ENCODE measurements at regions not wholly inside any gene's neighbourhood (a gene's known extent, or its start where the extent isn't known, plus 50 kb on each side); places are given as distances from the start of the nearest gene placed in this dataset.

DNA sequence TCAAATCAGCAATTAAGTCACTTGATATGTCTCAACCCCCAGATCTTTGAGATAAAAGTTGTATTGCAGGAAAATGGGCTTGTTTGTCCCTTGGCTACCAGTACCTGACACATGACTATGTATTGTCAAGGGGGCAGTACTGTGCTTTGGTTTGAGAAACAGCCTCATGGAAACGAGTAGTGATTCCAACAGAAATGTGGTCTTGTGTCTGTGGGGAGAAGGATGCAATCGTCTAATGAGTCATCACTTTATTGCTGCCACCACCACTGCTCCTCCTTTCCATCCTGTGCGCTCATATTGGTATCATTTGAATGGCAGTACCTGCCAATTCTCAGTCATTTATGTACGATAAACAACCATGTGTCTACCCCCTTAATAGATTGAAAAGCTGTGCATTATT is 72.8 kb upstream of the ARHGAP5 start:
- DNase-seq = peak; percentile 9

- DNase-seq = no peak
Observed at GRCh38 chr14:32005628-32006027, 71.5 kb upstream of the ARHGAP5 start.

DNA sequence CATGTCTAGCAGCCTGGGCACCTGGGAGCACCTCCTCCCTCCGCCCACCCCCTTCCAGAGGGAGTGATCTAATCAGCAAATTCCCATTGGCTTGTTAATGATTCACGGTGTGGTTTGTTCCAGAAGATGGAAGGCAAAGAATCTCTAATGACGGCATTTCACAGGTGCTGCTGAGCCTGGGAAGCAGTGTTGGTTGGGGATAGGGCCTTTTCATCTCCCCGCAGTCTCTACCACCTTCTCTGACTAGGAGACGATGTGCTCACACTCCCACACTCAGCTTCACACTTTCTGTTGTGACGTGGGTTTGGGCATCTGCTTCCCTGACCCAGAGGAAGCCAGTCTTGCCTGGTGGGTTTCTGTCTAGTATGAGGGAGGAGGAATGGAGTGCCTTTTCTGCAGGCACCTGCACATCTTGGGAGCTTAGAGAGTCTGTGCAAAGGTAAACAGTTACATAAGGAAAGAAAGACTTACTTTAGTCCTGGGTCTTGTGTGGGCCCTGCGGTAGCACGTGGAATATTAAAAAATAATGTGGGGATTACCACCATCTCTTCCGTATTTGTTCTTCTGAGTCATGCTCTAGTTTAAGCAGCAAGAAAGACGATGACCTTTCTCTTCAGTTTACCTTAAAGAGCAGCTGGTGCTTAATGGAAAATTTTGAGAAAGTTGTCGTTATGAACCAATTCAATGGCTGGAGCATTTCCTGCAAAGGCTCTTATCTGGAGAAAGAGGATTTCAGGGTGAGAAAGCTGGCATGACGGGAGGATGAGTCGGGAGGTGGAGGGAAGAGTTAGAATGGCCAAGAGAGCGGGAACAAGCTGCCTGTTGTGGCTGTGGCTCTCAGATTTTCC is 70.6 kb upstream of the ARHGAP5 start:
- peak; percentile 20 for DNase-seq

- DNase-seq = no peak
Observed at GRCh38 chr14:32007755-32008362, 69.2 kb upstream of the ARHGAP5 start.

GRCh38 chr14:32008602-32009193 is 68.4 kb upstream of the ARHGAP5 start:
- no peak for DNase-seq

- no peak for DNase-seq
Observed at GRCh38 chr14:32009221-32009975, 67.7 kb upstream of the ARHGAP5 start.

GRCh38 chr14:32009976-32010581 is 67.0 kb upstream of the ARHGAP5 start:
- no peak for DNase-seq

DNA sequence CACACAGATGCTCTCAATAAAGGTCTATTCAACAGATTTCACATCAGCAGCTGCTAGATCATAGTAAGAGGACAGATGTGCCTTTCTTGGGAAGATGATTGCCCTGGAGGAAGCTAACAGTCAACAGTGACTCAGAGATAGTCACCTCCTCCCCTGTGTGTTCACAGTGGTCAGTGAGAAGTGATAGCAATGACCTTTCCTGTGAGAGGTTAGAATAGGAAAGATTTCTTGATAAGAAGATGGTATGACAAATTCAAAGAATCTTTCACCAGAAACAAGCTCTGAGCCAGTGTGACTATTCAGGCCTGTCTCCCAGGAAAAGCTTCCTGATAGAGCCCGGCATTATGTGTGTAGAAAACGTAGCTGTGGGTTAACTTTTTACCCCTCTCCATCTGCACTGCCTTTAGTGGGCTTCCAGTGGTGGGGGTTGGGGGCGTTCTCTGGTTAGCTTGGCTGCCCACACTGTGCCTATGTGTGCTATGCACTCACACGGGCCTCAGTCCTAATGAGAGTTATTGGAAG is 66.4 kb upstream of the ARHGAP5 start:
- peak; percentile 58 for DNase-seq

DNA sequence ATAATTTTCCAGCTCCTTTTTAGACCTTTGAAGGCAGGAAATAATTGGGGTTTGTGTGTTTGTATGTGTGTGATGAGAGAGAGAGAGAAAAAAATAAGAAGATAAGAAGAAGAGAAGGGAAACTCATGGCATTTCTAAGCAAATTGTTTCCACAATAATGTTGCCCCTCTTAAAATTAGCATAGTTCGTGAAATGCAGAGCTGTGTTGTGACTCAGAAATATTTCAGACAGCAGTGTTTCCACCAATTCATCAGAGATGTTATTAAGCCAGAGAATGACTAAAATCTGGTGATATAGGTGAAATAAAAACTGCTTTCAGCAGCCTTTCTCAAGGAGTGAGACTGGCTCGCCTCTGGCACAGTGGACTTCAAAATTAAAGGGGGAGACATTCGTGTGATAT is 65.9 kb upstream of the ARHGAP5 start:
- no peak for DNase-seq

GRCh38 chr14:32012062-32012461 is 65.0 kb upstream of the ARHGAP5 start:
- no peak for DNase-seq

DNA sequence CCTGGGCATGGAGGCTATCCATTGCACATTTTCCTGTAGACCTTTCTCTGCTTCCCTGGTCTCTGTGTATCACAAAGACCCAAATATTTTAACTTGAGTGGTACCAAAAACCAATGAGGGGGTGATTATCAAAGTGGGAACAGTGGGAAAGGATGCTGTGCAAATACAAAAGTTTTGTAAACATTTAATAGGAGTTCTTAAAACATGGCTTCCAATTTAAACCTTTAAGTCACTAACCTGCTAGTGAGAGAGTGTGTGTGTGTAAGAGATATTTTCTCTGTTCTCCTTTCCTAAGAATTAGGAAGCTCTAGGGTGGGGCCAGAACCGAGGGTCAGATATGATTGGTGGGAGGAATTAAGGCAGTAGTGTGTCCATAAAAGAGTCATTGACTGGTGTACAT is 64.5 kb upstream of the ARHGAP5 start:
- no peak for DNase-seq

GRCh38 chr14:32013083-32013482 is 64.0 kb upstream of the ARHGAP5 start:
- no peak for DNase-seq

- DNase-seq = no peak
Observed at GRCh38 chr14:32014057-32014456, 63.0 kb upstream of the ARHGAP5 start.

DNA sequence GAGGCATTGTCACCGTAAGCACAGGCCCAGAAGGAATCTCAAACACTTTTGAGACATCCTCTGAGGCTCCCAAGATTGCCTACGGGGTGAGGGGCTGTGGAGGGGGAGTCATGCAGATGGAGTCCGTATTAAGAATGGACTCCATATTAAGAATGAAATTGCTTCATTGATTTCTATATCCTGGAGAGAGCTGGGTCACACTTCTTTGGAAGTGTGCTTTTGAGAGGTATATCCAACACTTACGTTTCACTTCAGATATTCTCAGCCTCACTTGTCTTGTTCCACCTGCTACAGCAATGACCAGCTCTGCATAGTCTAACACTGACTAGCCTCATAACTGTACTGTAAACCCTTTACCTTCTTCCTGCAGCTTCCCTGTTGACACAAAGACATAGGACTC is 62.6 kb upstream of the ARHGAP5 start:
- DNase-seq = no peak

- DNase-seq = no peak
Observed at GRCh38 chr14:32015166-32015565, 61.9 kb upstream of the ARHGAP5 start.

GRCh38 chr14:32017587-32017986 is 59.5 kb upstream of the ARHGAP5 start:
- DNase-seq = no peak

DNA sequence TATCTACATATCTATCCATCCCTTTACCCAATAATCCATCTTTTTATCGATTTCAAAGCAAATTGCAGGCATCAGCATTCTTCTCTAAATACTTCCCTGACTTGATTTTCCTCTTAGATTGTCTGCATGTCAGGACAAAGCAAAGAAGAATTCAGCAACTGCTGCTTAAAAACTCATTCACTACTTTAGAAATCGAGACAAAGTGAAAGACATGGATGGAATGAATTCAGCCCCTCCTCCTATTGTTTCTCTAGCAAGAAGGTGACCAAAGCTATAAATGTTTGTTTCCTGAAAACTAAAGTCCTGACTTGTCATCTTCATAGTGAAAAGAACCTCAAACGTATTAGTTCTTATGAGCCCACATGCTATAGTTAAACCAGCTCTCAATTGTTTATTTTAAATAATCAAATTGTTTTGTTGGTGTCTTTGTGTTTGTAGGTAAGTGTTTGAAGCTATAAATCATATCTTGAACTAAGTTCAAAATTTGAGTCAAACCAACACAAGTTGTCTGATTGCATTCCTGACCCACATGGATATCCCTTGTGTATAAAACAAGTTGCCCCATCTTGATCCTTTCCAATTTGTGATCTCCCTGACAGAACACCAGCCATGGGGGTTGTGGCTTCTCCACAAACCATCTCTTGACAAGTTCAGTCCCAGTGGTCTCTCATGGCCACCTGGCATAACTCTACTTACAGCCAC is 58.6 kb upstream of the ARHGAP5 start:
- DNase-seq = no peak

- no peak for DNase-seq
Observed at GRCh38 chr14:32019276-32019675, 57.8 kb upstream of the ARHGAP5 start.

GRCh38 chr14:32020882-32021281 is 56.2 kb upstream of the ARHGAP5 start:
- no peak for DNase-seq

DNA sequence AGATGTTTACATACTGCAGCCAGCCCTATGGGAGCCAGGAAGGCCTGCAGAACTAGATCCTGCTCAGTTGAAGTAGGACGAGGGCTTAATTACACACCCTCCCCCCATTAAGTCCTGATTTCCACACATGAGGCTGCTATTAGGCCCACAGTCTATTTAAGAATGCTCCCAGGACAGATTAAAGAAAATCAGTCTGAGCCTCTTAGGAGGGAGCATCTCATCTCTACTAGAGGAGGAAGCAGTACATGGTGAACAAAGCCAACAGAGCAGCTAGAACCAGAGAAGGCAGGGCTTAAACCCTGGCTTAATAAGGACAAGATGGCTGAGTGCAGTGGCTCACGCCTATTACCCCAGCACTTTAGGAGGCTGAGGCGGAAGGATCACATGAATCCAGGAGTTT is 55.8 kb upstream of the ARHGAP5 start:
- DNase-seq = no peak

DNA sequence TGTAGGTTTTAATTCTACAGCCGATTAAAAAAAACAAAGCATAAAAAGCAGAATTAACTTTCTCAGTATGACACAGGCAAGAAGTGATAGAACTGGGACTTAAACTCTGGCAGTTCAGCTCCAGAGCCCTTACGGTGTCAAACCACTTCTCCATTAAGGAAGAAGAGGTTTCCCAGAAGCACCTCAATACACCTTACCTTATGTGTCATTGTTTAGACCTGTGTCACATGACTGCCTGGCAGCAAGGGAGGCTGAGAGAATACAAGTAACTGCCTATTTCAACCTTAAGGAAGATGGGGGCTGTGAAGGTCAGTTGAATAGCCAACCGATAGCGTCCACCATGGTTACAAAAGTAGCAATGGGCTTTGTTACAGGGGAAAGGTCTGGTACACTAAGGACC is 54.6 kb upstream of the ARHGAP5 start:
- DNase-seq = no peak

DNA sequence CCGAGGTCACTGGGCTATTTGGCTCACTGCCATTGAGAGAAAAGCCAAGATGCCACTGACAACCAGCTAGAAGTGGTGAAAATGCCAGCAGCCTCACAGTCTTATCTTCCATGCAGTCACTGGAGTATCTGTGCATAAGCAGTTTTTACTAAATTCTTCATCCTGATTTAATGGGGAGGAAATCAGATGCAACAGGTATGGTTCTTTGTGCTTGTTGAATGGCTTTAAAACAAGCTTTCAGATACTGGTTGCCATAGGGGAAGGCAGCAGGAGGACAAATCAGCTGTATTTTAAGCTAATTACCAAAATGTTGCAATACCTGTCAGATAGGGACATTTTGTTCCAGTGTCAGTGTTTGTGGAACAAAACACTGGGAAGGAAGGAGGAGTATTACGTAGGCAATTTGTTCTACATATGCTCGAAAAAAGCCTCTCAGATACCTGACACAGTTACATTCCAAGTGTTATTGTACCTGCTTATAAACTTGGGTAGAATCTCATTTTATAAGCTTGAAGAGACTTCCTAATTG is 54.1 kb upstream of the ARHGAP5 start:
- no peak for DNase-seq

Measured in fibroblast of skin of back (primary cell).